IPS DF 4.7 (cell line): ENCODE measurements at regions not wholly inside any gene's neighbourhood (a gene's known extent, or its start where the extent isn't known, plus 50 kb on each side); places are given as distances from the start of the nearest gene placed in this dataset.

Source experiments
- DNase-seq: peaks from one replicate; pipeline ENCODE4 v3.0.0-alpha.2; 2013; ENCODE audit warnings: low spot score; ENCODE audit errors: extremely low read depth

DNA sequence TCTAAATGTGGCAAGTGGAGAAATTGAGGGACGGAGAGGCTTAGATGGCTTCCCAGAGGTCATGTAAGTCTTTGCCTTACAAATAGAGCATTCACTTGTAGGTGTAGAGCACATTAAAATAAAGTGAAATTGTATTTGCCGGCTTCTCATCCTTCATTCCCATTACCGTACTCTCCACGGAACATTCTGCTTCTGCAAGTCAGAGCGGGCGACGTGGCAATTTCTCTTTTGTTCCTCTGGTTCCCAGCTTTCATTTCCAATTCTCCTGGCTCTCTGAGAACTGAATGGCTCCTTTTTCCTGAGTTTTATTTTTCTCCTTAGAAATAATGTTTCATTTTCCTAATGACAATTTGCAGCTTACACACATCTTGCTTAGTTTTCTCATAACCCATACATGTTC is 51.3 kb upstream of the PFKP start:
- no peak for DNase-seq

GRCh38 chr10:3014968-3015367 is 52.4 kb upstream of the PFKP start:
- DNase-seq = no peak

GRCh38 chr10:3012223-3012622 is 55.1 kb upstream of the PFKP start:
- no peak for DNase-seq

DNA sequence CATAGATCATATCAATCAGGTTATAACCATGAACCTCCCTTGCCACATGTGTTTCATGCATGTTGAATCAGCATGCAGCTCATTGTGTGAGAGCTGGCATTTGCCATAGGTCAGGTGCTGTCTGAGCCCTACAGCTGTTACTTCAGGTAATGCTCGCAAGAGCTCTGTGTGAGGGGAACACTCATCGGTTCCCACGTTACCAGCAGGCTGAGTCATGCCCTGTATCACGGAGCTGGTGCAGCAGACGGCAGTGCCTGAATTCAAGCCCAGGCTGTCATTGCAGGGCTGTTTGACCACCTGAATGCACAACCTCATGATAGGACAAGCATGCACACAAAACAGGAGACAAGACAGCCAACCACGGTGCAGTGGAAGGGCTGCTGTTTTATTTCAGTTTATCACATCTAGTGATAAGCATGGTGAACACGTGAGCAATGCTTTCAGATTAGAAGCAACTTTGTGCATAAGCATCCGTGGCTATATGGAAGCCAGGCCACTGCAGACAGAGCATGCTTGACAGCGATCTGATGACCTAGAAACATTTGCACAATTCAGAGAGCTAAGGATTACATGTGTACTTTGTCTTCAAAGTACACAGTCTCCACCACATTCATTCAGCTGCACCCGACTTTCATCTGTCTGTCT is 56.4 kb upstream of the PFKP start:
- DNase-seq = no peak

DNA sequence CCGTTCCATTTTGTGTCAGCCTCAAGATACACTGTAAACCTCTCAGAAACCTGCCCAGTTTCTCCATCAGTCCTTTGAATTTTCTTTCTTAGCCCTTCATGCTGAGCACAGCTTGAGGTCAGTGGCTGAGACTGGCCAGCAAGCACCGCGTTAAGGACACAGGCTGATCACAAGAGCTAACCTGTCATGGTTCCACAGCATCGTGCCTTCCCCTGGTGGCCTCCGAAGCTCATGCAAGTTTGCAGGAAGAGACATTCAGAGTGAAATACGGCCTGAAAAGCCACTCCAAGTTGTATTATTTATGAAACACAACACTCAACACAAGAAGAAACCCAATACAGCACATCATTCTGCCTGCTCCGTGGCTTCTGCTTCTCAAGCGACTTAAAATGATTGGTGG is 57.0 kb upstream of the PFKP start:
- DNase-seq = no peak

- DNase-seq = no peak
Measured at GRCh38 chr10:3009341-3009740, 58.0 kb upstream of the PFKP start.

- no peak for DNase-seq
Measured at GRCh38 chr10:3008518-3009195, 58.7 kb upstream of the PFKP start.

DNA sequence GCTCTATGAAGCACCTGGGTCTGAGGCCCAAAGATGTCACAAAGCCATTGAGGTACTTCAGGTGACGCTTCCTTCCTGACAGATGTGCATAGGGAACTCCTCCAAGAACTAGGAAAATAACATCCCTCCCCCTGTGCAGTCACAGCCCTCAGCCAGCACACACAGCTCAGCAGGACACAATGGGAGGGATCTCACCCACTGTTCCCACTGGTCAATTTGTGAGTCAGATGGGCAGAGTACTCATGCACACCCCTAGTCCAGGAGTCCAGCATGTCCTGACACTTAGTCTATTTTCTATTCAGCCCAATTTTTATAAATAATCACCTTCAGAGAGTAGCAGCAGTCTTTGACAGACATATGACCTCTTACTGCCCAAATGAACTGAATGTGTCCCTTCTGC is 60.7 kb upstream of the PFKP start:
- DNase-seq = no peak

- no peak for DNase-seq
Measured at GRCh38 chr10:3006093-3006492, 61.3 kb upstream of the PFKP start.

- DNase-seq = no peak
Measured at GRCh38 chr10:3002304-3002703, 65.0 kb upstream of the PFKP start.

DNA sequence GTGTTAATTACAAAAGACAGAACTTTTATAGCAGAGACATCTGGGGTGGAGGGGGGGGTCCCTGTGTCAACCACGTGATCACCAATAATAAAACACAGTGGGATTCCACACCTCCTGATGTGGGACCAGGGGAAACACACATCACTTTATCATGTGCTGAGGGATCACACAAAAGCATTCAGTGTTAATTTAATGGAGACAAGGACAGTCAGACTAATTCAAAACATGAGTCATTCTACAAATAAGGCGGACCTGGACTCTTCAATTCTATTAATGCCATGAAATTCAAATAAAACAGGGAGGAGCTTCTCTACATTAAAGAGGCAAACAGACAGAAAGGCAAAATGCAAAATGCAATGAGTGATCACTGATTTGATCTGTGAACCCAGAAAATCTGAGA is 67.3 kb upstream of the PFKP start:
- DNase-seq = no peak

DNA sequence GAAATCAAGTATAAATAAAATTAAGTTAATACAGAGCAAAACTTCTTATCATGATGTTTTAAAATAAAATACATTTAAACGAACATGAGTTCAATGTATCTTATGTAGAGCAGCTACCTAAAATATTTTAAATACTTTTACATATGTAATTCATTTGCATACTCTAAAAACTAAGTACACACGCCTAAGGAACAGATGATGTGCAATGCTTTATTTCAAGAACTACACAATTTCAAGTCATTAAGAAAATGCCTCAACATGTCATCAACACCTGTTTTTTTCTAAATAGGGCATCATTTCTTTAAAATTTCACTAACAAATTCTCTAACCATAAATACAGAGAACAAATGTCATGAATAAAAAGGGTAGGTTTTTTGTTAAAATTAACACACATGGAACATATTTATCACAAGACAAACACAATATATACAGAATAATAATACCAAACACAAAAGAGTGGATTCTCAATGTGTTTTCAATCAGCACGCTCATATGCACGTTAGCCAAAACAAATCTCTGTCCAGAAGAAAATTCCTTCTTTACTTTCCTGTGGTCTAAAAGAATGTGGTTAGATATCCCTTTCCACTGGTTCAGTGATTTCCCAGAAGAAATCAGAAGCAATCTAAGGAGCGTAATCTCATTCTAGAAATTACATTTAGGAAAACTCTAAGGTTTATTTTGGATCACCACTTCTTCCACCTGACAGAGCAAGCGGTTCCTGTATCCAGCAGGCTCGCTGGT is 73.0 kb upstream of the PFKP start:
- no peak for DNase-seq

DNA sequence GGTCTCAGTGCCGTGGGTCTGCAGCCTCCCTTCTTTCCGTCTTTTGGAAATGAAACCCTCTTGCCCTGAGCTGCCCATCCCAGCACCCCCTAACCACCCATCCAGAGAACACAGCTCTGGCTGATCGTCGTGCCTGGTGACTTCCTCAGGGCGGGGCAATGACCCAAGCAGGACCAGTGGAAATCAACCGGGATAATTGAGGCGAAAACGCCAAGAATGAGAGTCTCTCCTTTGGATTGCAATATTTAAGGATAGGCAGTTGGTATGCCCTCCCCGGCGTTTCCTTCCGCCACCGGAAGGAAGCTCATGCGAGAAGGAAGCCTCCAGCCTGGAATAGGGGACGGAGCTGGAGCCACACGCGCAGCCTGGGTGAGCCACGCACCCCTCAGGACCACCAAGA is 73.7 kb upstream of the PFKP start:
- no peak for DNase-seq

GRCh38 chr10:2992401-2993198 is 74.7 kb upstream of the PFKP start:
- no peak for DNase-seq

- DNase-seq = no peak
Measured at GRCh38 chr10:2990764-2991163, 76.6 kb upstream of the PFKP start.

DNA sequence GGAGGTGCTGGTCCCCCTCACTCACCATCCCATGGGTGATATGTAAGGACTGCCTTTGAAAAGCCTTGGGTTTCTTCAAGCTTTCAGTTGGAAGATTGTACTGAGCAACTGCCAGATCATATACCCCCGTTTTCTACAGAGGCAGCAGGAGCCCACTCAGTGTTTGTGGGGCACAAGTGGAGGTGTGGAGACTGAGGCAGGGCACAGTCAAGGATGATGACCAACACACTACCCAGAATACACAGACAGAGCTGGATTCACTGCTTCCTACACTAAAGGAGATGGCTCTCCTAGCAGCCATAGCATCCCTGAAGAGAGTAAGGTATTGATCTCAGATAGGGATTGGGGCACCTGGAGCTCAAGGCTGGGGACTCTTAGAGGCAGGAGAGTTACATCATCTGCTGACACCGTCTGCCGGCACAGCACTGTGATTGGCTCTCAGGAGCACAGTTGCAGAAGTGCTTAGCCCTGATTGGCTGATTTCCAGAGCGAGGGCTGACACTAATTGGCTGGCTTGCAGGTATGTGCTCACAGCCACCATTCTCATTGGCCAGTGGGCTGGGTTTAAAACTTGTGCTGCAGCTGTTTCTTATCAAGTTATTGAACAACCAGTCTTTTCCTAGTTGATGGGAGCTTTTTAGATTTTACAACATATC is 77.9 kb upstream of the PFKP start:
- DNase-seq = no peak

DNA sequence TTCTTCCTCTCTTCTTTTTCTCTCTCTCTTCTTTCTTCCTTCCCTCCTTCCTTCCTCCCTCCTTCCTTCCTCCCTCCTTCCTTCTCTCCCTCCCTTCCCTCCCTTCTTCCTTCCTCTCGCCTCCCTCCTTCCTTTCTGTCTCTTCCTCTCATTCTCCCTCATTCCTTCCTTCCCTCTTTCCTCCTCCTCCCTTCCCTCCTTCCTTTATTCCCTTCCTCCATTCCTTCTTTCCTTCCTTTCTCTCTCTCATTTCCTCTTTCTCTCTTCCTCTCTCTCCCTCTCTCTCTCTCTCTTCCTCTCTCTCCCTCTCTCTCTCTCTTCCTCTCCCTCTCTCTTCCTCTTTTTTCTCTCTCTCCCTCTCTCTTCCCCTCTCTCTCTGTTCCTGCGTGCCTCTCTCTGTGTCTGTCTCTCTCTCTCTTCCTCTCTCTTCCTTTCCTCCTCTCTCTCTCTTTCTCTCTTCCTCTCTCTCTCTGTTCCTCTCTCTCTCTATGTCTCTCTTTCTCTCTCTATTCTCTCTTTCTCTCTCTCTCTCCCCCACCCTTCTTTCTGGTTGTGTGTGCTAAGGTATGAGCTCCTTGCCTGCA is 80.1 kb upstream of the PFKP start:
- DNase-seq = no peak

DNA sequence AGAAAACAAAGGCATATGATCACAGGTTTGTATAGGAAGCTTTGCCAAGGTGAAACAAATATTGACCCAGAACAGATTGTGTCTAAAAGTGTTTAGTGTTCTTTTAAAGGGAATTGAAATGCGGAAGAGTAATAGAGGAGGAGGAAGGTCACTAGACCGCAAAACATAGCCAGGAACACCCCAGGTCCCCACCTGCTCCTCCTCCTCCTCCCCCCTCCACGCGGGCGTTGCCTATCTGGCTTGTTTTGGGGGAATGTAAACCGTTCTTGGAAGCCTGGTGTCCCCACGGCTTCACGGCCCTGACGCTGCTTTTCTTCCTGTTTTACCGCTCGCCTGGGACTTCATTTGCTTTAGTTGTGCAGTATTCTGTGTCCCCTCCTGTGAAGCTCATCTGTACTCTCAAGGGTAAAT is 81.0 kb upstream of the PFKP start:
- no peak for DNase-seq

GRCh38 chr10:2985729-2986232 is 81.6 kb upstream of the PFKP start:
- no peak for DNase-seq

DNA sequence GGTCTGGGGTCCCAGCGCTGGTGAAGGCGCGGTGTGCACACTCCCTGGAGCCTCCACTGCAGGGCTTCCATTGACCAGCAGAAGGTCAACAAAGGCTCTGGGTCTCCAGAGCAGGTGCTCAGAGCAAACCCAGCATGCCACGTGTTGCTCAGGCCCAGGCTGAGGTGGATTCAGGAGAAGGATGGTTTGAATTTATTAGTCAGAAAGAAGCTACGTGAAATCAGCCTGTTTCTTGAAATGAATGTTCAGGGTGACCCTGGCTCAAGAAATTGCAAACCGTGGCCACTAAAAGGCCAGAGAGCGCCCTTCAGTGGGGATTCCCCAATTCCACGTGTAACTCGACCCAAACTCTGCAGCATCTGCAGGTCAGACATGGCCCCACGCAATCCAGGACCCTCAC is 82.7 kb upstream of the PFKP start:
- no peak for DNase-seq

DNA sequence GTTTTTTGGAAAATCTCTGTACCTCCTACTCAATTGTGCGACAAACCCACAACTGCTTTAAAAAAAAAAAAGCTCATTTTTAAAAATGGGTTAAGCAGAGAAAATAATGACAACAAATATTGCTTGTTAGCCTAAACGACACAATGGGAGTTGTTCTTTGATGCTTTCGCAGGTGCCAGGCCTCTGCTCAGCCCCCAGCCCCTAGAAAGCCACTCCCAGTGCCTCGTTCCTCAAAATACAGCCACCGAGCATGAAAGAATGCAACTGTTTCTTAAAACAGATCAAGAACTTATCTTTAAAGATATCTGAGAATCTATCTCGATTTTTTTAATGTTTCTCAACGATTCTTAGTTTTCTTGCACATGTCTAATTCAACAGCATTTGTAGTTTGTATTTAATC is 85.2 kb upstream of the PFKP start:
- no peak for DNase-seq
